RWPE2 (cell line): ENCODE measurements at regions not wholly inside any gene's neighbourhood (a gene's known extent, or its start where the extent isn't known, plus 50 kb on each side); places are given as distances from the start of the nearest gene placed in this dataset.
"Not testable (repeated sequence)": the region's sequence is repeated elsewhere in the genome, so short reads cannot be mapped to it uniquely, and the experiment has no call there.

Experiments
- ATAC-seq: fragments of 200-7000 bp; cut with Tn5 transposase; 3 replicates; pipeline ENCODE4 v1.9.1; 2021; ENCODE audit warnings: low read depth
- DNase-seq: peaks from one replicate; pipeline ENCODE4 v3.0.0-alpha.2; 2020; ENCODE audit warnings: low spot score
- H3K27ac ChIP-seq: fragments of 450-650 bp; 2 replicates; pipeline ENCODE4 v1.5.1; 2017; ENCODE audit warnings: mild to moderate bottlenecking; ENCODE audit not compliant: poor library complexity, severe bottlenecking
- H3K27me3 ChIP-seq: fragments of 250-450 bp; sonication (Bioruptor Pico); 2 replicates; pipeline ENCODE4 v1.5.1; 2021; ENCODE audit warnings: mild to moderate bottlenecking, moderate library complexity; ENCODE audit not compliant: insufficient read depth, poor library complexity, severe bottlenecking
- H3K36me3 ChIP-seq: fragments of 250-450 bp; sonication (Bioruptor Pico); 2 replicates; pipeline ENCODE4 v1.5.1; 2020; ENCODE audit warnings: low read depth, mild to moderate bottlenecking, moderate library complexity
- H3K4me1 ChIP-seq: fragments of 250-450 bp; sonication (Bioruptor Pico); 2 replicates; pipeline ENCODE4 v1.5.1; 2021; ENCODE audit warnings: mild to moderate bottlenecking, moderate library complexity; ENCODE audit not compliant: insufficient read depth, poor library complexity, severe bottlenecking
- H3K4me3 ChIP-seq: fragments of 250-450 bp; sonication (Bioruptor Pico); 2 replicates; pipeline ENCODE4 v1.5.1; 2021; ENCODE audit warnings: mild to moderate bottlenecking, moderate library complexity; ENCODE audit not compliant: severe bottlenecking
- H3K9me3 ChIP-seq: fragments of 250-450 bp; sonication (Bioruptor Pico); 2 replicates; pipeline ENCODE4 v1.5.1; 2021; ENCODE audit warnings: mild to moderate bottlenecking, moderate library complexity; ENCODE audit not compliant: severe bottlenecking
- TF ChIP-seq, protein P1 (sequence below): fragments of 450-650 bp; IDR thresholded peaks from one replicate; pipeline ENCODE4 v1.5.1; 2017; ENCODE audit warnings: mild to moderate bottlenecking, moderate library complexity; ENCODE audit not compliant: poor library complexity, severe bottlenecking

GRCh38 chr1:181971424-181971823, 90.1 kb downstream of the ZNF648 start:
- TF ChIP-seq, protein P1, sequence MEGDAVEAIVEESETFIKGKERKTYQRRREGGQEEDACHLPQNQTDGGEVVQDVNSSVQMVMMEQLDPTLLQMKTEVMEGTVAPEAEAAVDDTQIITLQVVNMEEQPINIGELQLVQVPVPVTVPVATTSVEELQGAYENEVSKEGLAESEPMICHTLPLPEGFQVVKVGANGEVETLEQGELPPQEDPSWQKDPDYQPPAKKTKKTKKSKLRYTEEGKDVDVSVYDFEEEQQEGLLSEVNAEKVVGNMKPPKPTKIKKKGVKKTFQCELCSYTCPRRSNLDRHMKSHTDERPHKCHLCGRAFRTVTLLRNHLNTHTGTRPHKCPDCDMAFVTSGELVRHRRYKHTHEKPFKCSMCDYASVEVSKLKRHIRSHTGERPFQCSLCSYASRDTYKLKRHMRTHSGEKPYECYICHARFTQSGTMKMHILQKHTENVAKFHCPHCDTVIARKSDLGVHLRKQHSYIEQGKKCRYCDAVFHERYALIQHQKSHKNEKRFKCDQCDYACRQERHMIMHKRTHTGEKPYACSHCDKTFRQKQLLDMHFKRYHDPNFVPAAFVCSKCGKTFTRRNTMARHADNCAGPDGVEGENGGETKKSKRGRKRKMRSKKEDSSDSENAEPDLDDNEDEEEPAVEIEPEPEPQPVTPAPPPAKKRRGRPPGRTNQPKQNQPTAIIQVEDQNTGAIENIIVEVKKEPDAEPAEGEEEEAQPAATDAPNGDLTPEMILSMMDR, result no peak
- H3K9me3 ChIP-seq, result no peaks in the 10 kb centered on the region
- no peak overlapping the region for H3K27ac ChIP-seq
- ATAC-seq (no peak), DNase-seq (no peak)
- H3K4me1 ChIP-seq, result no peaks in the 10 kb centered on the region
- H3K36me3 ChIP-seq, result no peaks in the 10 kb centered on the region
- no peak overlapping the region for H3K4me3 ChIP-seq
- H3K27me3 ChIP-seq, result no peaks in the 10 kb centered on the region

GRCh38 chr1:181969902-181970301, 91.6 kb downstream of the ZNF648 start:
- TF ChIP-seq, protein P1, result no peak
- Histone ChIP-seq H3K9me3 (no peaks in the 10 kb centered on the region), H3K36me3 (no peaks in the 10 kb centered on the region), H3K4me1 (no peaks in the 10 kb centered on the region), H3K4me3 (no peak overlapping the region), H3K27me3 (no peaks in the 10 kb centered on the region), H3K27ac (no peak overlapping the region)
- no peak for DNase-seq
- ATAC-seq, result no peak

GRCh38 chr1:181954696-181955095, 106.8 kb downstream of the ZNF648 start:
- H3K4me3 ChIP-seq, DNase-seq, H3K9me3 ChIP-seq, ATAC-seq, H3K27me3 ChIP-seq, H3K36me3 ChIP-seq, H3K27ac ChIP-seq, H3K4me1 ChIP-seq: not testable (repeated sequence)

DNA sequence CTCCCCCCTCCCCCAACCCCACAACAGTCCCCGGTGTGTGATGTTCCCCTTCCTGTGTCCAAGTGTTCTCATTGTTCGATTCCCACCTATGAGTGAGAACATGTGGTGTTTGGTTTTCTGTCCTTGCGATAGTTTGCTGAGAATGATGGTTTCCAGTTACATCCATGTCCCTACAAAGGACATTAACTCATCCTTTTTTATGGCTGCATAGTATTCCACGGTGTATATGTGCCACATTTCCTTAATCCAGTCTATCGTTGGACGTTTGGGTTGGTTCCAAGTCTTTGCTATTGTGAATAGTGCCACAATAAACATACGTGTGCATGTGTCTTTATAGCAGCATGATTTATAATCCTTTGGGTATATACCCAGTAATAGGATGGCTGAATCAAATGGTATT, 107.3 kb downstream of the ZNF648 start:
- not testable (repeated sequence) for H3K9me3 ChIP-seq, H3K4me3 ChIP-seq, DNase-seq, ATAC-seq, H3K4me1 ChIP-seq, H3K27ac ChIP-seq, H3K36me3 ChIP-seq, H3K27me3 ChIP-seq

DNA sequence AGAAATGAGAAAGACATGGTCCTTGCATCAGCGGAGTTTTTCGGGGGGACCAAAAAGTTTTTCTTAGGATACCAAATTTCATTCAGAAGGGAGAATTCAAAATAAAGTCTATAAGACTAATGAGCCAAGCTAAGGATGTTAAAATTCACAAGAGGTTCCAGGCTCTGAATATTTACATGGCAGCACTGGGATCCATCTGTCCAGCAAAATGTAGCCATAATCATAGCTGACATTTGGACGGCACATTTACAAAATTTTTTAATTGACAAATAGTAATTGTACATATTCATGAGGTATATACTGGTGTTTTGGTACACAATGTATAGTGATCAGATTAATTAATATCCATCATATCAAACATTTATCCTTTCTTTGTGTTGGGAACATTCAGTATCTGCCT, 107.9 kb downstream of the ZNF648 start:
- DNase-seq (no peak), ATAC-seq (no peak)
- TF ChIP-seq, protein P1, result no peak
- no peaks in the 10 kb centered on the region for H3K9me3 ChIP-seq
- no peak overlapping the region for H3K27ac ChIP-seq
- no peak overlapping the region for H3K4me3 ChIP-seq
- no peaks in the 10 kb centered on the region for H3K36me3 ChIP-seq
- H3K27me3 ChIP-seq, result no peaks in the 10 kb centered on the region
- no peaks in the 10 kb centered on the region for H3K4me1 ChIP-seq

DNA sequence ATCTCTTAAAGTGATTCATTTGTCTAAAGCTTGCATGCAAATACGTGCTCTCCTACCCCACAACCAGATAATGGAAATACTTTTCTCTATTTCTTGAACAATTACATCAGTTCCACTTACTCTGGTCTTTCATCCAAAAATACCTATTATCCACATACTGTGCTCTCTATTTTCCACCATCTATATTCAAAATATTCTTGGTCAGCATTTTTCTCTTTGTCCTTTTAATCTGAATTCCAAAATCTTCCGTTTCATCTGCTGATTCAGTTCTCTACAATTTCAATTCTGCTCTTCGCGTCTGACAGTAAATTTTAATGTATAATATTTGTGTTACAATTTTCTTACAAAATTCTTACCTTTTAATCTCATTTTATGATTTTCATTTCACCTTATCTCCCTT, 110.3 kb downstream of the ZNF648 start:
- TF ChIP-seq, protein P1, result no peak
- Histone ChIP-seq H3K36me3 (no peaks in the 10 kb centered on the region), H3K4me3 (no peak overlapping the region), H3K9me3 (no peaks in the 10 kb centered on the region), H3K4me1 (no peaks in the 10 kb centered on the region), H3K27me3 (no peaks in the 10 kb centered on the region), H3K27ac (no peak overlapping the region)
- no peak for ATAC-seq
- no peak for DNase-seq
